WTC11 (cell line): ENCODE measurements at regions not wholly inside any gene's neighbourhood (a gene's known extent, or its start where the extent isn't known, plus 50 kb on each side); places are given as distances from the start of the nearest gene placed in this dataset.

Experiments
- TF ChIP-seq, protein P1 (sequence below): sonication (generic); formaldehyde crosslinking; IDR thresholded peaks from 2 replicates; pipeline ENCODE4 v1.8.1; 2023; ENCODE audit warnings: mild to moderate bottlenecking, missing genetic modification reagents, moderate library complexity
- TF ChIP-seq, protein P2 (sequence below): fragments of 200-600 bp; IDR thresholded peaks from 2 replicates; pipeline ENCODE4 v1.8.0; 2022; ENCODE audit warnings: antibody characterized with exemption

DNA sequence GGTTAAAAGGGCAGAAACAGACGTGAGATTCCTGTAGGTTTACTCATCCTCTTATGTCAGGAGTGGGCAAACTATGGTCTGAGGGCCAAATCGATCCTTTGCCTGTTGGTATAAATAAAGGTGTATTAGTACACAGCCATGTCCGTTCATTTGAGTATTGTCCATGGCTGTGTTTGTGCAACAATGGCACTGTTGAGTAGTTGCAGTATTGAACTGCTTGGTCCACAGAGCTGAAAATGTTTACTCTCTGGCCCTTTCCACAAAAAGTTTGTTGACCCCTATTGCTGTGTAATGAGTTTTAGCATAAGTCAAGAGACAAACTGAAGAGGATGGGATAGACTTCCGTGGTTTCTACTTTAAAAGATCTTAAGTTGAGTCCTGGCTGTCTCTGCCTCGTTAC, 59.0 kb upstream of the MID1 start:
- TF ChIP-seq, protein P1, sequence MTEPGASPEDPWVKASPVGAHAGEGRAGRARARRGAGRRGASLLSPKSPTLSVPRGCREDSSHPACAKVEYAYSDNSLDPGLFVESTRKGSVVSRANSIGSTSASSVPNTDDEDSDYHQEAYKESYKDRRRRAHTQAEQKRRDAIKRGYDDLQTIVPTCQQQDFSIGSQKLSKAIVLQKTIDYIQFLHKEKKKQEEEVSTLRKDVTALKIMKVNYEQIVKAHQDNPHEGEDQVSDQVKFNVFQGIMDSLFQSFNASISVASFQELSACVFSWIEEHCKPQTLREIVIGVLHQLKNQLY = no peak
- TF ChIP-seq, protein P2, sequence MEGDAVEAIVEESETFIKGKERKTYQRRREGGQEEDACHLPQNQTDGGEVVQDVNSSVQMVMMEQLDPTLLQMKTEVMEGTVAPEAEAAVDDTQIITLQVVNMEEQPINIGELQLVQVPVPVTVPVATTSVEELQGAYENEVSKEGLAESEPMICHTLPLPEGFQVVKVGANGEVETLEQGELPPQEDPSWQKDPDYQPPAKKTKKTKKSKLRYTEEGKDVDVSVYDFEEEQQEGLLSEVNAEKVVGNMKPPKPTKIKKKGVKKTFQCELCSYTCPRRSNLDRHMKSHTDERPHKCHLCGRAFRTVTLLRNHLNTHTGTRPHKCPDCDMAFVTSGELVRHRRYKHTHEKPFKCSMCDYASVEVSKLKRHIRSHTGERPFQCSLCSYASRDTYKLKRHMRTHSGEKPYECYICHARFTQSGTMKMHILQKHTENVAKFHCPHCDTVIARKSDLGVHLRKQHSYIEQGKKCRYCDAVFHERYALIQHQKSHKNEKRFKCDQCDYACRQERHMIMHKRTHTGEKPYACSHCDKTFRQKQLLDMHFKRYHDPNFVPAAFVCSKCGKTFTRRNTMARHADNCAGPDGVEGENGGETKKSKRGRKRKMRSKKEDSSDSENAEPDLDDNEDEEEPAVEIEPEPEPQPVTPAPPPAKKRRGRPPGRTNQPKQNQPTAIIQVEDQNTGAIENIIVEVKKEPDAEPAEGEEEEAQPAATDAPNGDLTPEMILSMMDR = no peak
